Right lung (tissue), 2 donors: ENCODE measurements at regions not wholly inside any gene's neighbourhood (a gene's known extent, or its start where the extent isn't known, plus 50 kb on each side); places are given as distances from the start of the nearest gene placed in this dataset.
A peak's percentile ranks its signal among the peaks of the same experiment; 100 is the strongest.
"Not testable (repeated sequence)": the region's sequence is repeated elsewhere in the genome, so short reads cannot be mapped to it uniquely, and the experiment has no call there.

Source experiments
- DNase-seq, 2 donors: peaks; one replicate each; pipeline ENCODE4 v3.0.0-alpha.2; 2013

- DNase-seq, result not testable (repeated sequence)
These were observed 597.6 kb upstream of the NR3C2 start for GRCh38 chr4:149039786-149040185.

- no peak for DNase-seq
These were observed 589.2 kb upstream of the NR3C2 start for GRCh38 chr4:149031399-149031798.

- no peak for DNase-seq
These were observed 586.9 kb upstream of the NR3C2 start for GRCh38 chr4:149029056-149029651.

DNA sequence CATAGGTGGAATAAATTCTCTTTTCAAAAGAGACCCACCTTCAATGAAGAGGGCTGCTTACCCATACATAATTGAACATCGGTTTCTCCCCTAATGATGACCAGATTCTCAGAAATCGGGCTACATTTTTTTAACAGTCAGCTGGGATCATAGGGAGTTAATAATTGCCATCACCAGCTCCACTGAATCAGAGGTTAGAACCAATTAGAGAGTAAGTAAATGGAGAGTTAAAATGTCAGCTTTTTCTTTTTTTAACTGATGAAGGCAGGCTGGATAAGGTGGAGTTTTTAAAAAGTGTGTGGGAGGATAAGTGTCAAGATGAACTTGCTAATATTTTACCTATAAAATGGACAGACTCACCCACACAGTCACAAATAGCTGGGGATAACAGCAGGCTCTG is 584.5 kb upstream of the NR3C2 start:
- DNase-seq, result no peak

- no peak for DNase-seq
These were observed 575.0 kb upstream of the NR3C2 start for GRCh38 chr4:149017002-149017734.

DNA sequence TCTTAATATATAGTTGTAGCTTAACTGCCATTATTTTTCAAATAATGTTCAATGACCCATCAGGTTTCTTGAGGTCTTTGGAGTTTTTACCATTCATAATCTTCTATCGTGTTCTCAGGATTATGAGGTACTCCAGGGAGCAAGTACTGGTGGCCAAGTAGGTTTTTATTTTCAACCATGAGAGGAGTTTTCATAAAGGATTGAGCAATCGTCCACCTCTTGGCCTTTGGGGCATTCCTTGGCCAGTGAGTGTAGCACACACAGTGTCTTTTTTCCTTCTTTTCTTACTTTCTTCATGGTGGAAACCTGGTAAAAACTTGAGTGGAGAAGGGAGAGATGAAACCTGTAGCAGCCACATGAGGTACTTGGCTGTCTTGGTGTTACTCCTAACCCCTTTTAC is 567.0 kb upstream of the NR3C2 start:
- DNase-seq, result no peak

DNA sequence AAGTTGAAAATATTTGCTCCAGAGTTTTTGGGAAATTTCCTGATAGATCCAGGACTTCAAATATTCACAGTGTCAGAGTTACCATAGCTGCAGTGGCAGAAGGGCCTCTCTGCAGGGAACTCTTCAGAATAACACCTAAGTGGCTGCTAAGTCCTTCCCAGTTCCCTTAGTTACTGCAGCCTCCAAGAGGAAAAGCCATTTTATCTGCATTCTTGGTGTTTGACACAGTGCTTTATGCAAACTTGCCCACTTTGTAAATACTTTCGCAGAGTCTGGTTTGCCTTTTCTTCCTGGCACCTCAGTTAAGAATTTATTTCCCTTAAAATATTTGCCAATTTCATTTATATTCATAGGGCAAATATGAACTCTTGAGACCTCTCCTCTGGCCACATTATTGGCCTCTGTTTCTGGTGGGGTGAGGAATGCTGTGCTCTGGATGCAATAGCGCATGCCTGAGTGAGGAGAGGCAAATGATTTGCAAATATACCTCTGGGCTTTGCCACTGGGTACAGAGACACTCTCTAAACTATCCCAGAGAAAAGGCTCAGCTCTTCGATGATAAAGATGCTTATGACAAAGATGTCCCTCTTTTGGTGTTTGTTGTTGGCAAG is 566.3 kb upstream of the NR3C2 start:
- peak; percentile 25 to 29 for DNase-seq

DNA sequence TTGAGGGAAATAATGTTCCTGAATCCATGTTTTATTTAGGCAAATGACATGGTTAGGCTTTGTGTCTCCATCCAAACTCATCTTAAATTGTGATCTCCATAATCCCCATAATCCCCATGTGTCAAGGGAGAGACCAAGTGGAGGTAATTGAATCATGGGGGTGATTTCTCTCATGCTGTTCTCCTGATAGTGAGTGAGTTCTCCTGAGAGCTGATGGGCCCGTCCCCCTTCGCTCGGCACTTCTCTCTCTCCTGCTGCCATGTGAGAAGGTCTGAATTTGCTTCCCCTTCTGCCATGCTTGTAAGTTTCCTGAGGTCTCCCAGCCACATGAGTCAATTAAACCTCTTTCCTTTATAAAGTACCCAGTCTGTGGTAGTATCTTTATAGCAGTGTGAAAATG is 563.0 kb upstream of the NR3C2 start:
- DNase-seq, result no peak

DNA sequence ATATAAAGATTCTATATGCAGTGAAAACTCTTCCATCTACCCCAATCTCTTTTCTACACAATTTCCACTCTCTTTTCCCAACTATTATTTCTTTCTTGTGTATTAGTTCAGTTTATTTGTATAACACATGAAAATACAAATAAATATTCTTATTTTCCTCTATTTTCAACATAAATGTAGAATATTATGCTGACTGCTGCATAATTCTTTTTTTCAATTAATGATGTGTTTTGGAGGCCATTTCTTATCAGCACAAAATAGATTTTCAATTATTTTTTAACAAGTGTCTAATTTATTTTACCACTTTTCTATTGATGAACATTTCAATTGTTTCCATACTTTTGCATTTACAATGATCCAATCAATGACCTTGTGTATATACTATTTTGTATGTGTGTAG is 557.7 kb upstream of the NR3C2 start:
- DNase-seq, result no peak

GRCh38 chr4:148998719-148999118 is 556.5 kb upstream of the NR3C2 start:
- DNase-seq, result no peak

GRCh38 chr4:148986951-148987350 is 544.7 kb upstream of the NR3C2 start:
- DNase-seq, result no peak

- no peak for DNase-seq
These were observed 542.7 kb upstream of the NR3C2 start for GRCh38 chr4:148984951-148985350.

DNA sequence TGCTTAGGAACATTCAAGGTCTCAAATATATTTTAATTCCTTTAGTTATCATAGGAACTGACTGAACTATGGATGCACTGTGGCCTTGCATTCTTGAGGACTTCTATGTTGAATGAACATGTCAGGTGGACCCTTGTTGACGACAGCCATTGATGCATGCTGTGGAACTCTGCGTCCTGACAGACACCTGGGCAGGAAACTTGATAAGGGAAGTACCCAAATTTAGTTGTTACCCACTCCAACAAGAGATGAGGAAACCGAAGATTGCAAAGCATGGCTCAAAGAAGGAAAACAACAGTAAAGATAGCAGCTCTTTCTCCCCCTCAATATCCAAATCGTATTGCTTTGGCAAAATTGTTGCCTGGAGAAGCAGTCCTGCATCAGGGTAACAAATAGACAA is 540.0 kb upstream of the NR3C2 start:
- DNase-seq, result no peak

DNA sequence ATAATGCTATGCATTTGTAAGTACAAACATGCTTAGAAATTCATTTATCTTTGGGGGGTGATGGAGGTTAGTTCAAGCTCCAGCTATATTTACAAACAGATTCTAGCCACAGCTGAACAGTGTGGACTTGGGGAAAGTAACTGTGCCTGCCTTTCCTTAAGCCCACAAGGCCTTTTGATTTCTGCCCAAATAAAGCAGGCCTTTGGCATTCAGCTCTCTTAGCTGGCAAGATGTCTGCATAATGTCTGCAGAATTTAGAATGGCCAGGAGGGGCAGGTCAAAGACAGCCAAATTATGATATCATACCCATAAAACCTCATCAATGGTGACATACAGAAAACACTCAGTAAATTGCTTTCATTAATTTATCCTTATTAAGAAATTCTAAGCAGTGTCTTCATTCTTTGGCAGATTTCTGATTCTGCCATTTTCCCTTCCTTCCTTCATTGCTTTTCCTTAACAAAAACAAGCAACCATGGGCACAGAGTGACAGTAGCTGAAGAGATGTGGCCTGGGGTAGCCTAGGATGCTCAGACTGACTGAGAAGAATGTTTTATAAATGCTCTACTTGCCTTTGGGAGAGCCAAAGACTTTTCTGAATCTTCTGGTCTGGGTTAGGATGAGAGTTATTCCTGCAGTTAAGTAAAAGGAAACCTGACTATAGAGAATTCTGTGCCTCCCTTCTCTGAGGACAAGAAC is 538.7 kb upstream of the NR3C2 start:
- peak; percentile 23 to 26 for DNase-seq

DNA sequence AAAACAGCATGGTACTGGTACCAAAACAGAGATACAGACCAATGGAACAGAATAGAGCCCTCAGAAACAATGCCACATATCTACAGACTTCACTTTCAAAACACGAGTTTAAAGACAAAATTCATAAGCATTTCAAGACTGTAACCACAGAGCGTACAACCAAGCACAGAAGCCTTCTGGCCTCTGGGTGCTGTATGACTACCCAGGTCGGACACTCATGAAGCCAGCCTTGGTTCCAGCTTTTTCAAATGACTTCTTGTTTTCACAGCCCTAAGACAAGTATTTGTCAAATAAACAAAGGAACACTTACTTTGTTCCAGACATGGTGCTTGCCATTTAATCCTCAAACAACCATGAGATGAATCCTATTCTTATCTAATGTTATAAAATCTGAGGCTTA is 536.1 kb upstream of the NR3C2 start:
- no peak for DNase-seq

DNA sequence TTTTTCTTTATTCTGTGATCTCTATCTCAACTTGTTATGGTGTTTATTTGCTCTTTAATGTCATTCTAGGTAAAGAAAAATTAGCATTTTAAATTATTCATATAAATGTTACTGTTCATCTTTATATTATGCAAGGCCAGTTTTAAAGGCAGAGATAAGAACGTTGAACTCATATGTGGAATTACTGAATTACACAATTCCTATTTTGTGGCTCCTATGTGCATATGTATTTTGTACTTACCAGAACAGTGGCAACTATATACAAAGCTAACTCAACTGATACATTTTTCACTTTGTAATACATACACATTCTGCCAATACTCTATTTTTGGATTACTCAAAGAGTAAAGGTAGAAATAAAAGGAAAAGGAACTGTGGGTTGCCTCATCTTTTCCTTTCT is 533.2 kb upstream of the NR3C2 start:
- DNase-seq, result no peak

GRCh38 chr4:148965080-148965479 is 522.9 kb upstream of the NR3C2 start:
- no peak for DNase-seq

GRCh38 chr4:148964456-148964855 is 522.2 kb upstream of the NR3C2 start:
- no peak for DNase-seq

GRCh38 chr4:148962539-148963290 is 520.5 kb upstream of the NR3C2 start:
- DNase-seq, result no peak

- DNase-seq, result no peak
These were observed 519.3 kb upstream of the NR3C2 start for GRCh38 chr4:148961526-148961925.

GRCh38 chr4:148958317-148958716 is 516.1 kb upstream of the NR3C2 start:
- DNase-seq, result no peak
